Stomach (tissue), 8 donors: ENCODE measurements at regions not wholly inside any gene's neighbourhood (a gene's known extent, or its start where the extent isn't known, plus 50 kb on each side); places are given as distances from the start of the nearest gene placed in this dataset.

Experiments
- DNase-seq, 2 donors: peaks; one replicate each; pipeline versions ENCODE4 v3.0.0 to v3.0.0-alpha.2; 2013 to 2019
- H3K27ac ChIP-seq, 5 donors: fragments of 200-600 bp in 4 of 5; sonication (generic) in 4 of 5; one replicate each; pipeline ENCODE4 v1.5.1; 2013 to 2019; ENCODE audit warnings: mild to moderate bottlenecking in 1 of 5, moderate library complexity in 1 of 5
- H3K27me3 ChIP-seq, 3 donors: fragments of 200-600 bp; sonication (generic); one replicate each; pipeline ENCODE4 v1.5.1; 2017 to 2019; ENCODE audit warnings: mixed run types in 1 of 3
- H3K36me3 ChIP-seq, 4 donors: fragments of 200-600 bp; sonication (generic); 1 replicate in 3 of 4; 2 replicates in 1 of 4; pipeline ENCODE4 v1.5.1; 2016 to 2019
- H3K4me1 ChIP-seq, 4 donors: fragments of 200-600 bp; sonication (generic); one replicate each; pipeline ENCODE4 v1.5.1; 2016 to 2019
- H3K4me3 ChIP-seq, 4 donors: fragments of 200-600 bp; sonication (generic) in 3 of 4; one replicate each; pipeline ENCODE4 v1.5.1; 2016 to 2019; ENCODE audit warnings: mild to moderate bottlenecking in 1 of 4
- H3K9me3 ChIP-seq, 4 donors: fragments of 200-600 bp; sonication (generic); one replicate each; pipeline ENCODE4 v1.5.1; 2016 to 2019
- EP300 ChIP-seq: sonication (generic); formaldehyde crosslinking; IDR thresholded peaks from one replicate; pipeline ENCODE4 v1.6.1; 2017; ENCODE audit warnings: antibody characterized with exemption
- POLR2A ChIP-seq, 4 donors: fragments of 450-650 bp; IDR thresholded peaks; one replicate each; pipeline ENCODE4 v1.6.1; 2016; ENCODE audit warnings: antibody characterized with exemption in 4 of 4, control low read depth in 2 of 4, mild to moderate bottlenecking in 1 of 4, moderate library complexity in 1 of 4
- POLR2AphosphoS5 ChIP-seq, 3 donors: sonication (generic); formaldehyde crosslinking; IDR thresholded peaks; one replicate each; pipeline ENCODE4 v1.6.1; 2016; ENCODE audit warnings: antibody characterized with exemption in 3 of 3
- WGBS, 5 donors: extraction: QIAGEN DNeasy Blood & Tissue Kit in 3 of 5; methylation state at CpG; one replicate each; pipeline versions ENCODE4 v1.1.5 to v1.1.7; 2013 to 2018; 5-methylcytosine and 5-hydroxymethylcytosine counted together
- intact Hi-C: fragments of 100-400 bp; cut with DNase I; formaldehyde crosslinking; loops from one replicate; pipeline ENCODE4 v1.15.1; 2023; ENCODE audit warnings: low total_unique reads
- TF ChIP-seq, protein P1 (sequence below), 7 experiments: fragments of 450-650 bp in 4 of 7; fragments of 200-600 bp in 3 of 7; sonication (generic) in 3 of 7; IDR thresholded peaks; one replicate each; pipeline ENCODE4 v1.5.1; 2016 to 2019; ENCODE audit warnings: antibody characterized with exemption in 7 of 7, control low read depth in 2 of 7, mild to moderate bottlenecking in 1 of 7
- donor health status: healthy with polysubstance abuse.
- donor health status: Bipolar disorder and iron deficiency.
- donor health status: healthy.

- DNase-seq, result no peak
- no peaks in the 10 kb centered on the region for H3K9me3 ChIP-seq
- WGBS, 5 donors, result 29 to 55% (median 47%) methylated on average over 3 of the region's 3 CpGs
- no peak overlapping the region for H3K27ac ChIP-seq
- TF ChIP-seq POLR2A (IDR thresholded peaks at IDR 0.05) (no peak), EP300 (no peak), POLR2AphosphoS5 (IDR thresholded peaks at IDR 0.05) (no peak)
- TF ChIP-seq, protein P1, sequence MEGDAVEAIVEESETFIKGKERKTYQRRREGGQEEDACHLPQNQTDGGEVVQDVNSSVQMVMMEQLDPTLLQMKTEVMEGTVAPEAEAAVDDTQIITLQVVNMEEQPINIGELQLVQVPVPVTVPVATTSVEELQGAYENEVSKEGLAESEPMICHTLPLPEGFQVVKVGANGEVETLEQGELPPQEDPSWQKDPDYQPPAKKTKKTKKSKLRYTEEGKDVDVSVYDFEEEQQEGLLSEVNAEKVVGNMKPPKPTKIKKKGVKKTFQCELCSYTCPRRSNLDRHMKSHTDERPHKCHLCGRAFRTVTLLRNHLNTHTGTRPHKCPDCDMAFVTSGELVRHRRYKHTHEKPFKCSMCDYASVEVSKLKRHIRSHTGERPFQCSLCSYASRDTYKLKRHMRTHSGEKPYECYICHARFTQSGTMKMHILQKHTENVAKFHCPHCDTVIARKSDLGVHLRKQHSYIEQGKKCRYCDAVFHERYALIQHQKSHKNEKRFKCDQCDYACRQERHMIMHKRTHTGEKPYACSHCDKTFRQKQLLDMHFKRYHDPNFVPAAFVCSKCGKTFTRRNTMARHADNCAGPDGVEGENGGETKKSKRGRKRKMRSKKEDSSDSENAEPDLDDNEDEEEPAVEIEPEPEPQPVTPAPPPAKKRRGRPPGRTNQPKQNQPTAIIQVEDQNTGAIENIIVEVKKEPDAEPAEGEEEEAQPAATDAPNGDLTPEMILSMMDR (IDR thresholded peaks at IDR 0.05), result no peak
- intact Hi-C loops, result no loop called here
- no peak overlapping the region for H3K4me3 ChIP-seq
- no peaks in the 10 kb centered on the region for H3K36me3 ChIP-seq
- H3K4me1 ChIP-seq, result no peaks in the 10 kb centered on the region
- H3K27me3 ChIP-seq, result no peaks in the 10 kb centered on the region
Observed at GRCh38 chr10:8128511-8128910, 74.0 kb downstream of the GATA3 start.

DNA sequence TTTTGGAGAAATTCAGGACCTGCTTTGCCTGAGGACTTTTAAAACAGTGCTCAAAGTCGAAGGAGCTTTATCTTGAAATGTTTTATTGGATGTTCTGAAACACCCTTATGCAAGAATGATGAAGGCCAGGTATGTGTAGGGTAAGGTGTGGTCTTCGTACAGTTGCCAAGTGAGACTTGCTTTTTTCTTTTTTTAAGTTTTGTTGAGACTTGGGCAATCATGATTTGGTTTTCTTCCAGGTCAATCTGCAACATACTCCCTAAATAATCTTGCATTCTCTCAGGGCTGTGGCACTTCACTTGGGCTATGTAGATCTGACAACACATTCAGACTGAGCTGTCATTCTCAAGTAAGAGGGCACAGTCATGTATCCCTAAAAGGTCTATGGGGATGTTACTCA, 75.0 kb downstream of the GATA3 start:
- DNase-seq, result no peak
- H3K4me3 ChIP-seq, result no peak overlapping the region
- intact Hi-C loops, result no loop called here
- no peak overlapping the region for H3K27ac ChIP-seq
- no peaks in the 10 kb centered on the region for H3K36me3 ChIP-seq
- H3K27me3 ChIP-seq, result peaks cover 0 to 4% (median 0%) of the 10 kb centered on the region in 3 donors
- H3K9me3 ChIP-seq, result no peaks in the 10 kb centered on the region
- TF ChIP-seq EP300 (no peak), POLR2A (IDR thresholded peaks at IDR 0.05) (no peak), POLR2AphosphoS5 (IDR thresholded peaks at IDR 0.05) (no peak)
- TF ChIP-seq, protein P1 (IDR thresholded peaks at IDR 0.05), result no peak
- WGBS, 5 donors, result 67 to 90% (median 80%) methylated on average over 2 of the region's 2 CpGs
- H3K4me1 ChIP-seq, result no peaks in the 10 kb centered on the region

- Histone ChIP-seq H3K36me3 (no peaks in the 10 kb centered on the region), H3K4me1 (no peaks in the 10 kb centered on the region), H3K27me3 (peaks cover 0 to 4% (median 0%) of the 10 kb centered on the region in 3 donors), H3K4me3 (no peak overlapping the region), H3K27ac (no peak overlapping the region), H3K9me3 (no peaks in the 10 kb centered on the region)
- intact Hi-C loops, result no loop called here
- DNase-seq, result no peak
- 70 to 83% (median 82%) methylated on average over 8 of the region's 8 CpGs for WGBS, 5 donors
- TF ChIP-seq EP300, result no peak
- TF ChIP-seq, protein P1 (IDR thresholded peaks at IDR 0.05), result no peak
- TF ChIP-seq POLR2AphosphoS5 (IDR thresholded peaks at IDR 0.05), result no peak
- TF ChIP-seq POLR2A (IDR thresholded peaks at IDR 0.05), result no peak
Observed at GRCh38 chr10:8130973-8131911, 76.8 kb downstream of the GATA3 start.

- no peaks in the 10 kb centered on the region for H3K9me3 ChIP-seq
- H3K27me3 ChIP-seq, result peaks cover 0 to 4% (median 0%) of the 10 kb centered on the region in 3 donors
- no peak overlapping the region for H3K4me3 ChIP-seq
- DNase-seq, result no peak
- intact Hi-C loops, result no loop called here
- 68 to 76% (median 72%) methylated on average over 8 of the region's 8 CpGs for WGBS, 5 donors
- H3K27ac ChIP-seq, result no peak overlapping the region
- TF ChIP-seq EP300 (no peak), POLR2AphosphoS5 (IDR thresholded peaks at IDR 0.05) (no peak), POLR2A (IDR thresholded peaks at IDR 0.05) (no peak)
- TF ChIP-seq, protein P1 (IDR thresholded peaks at IDR 0.05), result no peak
- no peaks in the 10 kb centered on the region for H3K36me3 ChIP-seq
- no peaks in the 10 kb centered on the region for H3K4me1 ChIP-seq
Observed at GRCh38 chr10:8133146-8133545, 78.7 kb downstream of the GATA3 start.
